Stimulated activated CD4-positive, alpha-beta T cell treated with anti-CD3 and anti-CD28 coated beads, Interleukin-15, amount 100 ng/mL, for 48 hours (primary cell): ENCODE measurements at regions not wholly inside any gene's neighbourhood (a gene's known extent, or its start where the extent isn't known, plus 50 kb on each side); places are given as distances from the start of the nearest gene placed in this dataset.

Experiments
- DNase-seq, 2 donors: peaks; one replicate each; pipeline ENCODE4 v3.0.0-alpha.2; 2020; ENCODE audit warnings: low read depth in 2 of 2

DNA sequence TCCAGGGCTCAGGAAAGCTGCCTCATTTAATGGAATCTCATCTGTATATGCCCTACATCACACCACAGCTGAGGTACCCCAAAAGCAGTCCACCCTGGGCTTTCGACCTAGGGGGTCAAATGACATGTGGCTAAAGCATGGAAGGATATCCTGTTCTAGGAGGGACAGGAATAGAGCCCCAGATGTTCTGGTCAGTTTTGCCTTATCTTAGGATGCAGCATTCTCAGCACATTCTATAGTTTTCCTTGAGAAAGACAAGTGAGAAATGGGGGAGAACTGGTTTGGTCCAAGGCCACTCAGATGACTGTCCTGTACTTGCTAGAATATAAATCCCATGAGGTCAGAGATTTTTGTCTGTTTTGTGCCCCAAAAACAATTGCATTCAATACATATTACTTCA lies 688.0 kb upstream of the ZEB2 start:
- no peak for DNase-seq

DNA sequence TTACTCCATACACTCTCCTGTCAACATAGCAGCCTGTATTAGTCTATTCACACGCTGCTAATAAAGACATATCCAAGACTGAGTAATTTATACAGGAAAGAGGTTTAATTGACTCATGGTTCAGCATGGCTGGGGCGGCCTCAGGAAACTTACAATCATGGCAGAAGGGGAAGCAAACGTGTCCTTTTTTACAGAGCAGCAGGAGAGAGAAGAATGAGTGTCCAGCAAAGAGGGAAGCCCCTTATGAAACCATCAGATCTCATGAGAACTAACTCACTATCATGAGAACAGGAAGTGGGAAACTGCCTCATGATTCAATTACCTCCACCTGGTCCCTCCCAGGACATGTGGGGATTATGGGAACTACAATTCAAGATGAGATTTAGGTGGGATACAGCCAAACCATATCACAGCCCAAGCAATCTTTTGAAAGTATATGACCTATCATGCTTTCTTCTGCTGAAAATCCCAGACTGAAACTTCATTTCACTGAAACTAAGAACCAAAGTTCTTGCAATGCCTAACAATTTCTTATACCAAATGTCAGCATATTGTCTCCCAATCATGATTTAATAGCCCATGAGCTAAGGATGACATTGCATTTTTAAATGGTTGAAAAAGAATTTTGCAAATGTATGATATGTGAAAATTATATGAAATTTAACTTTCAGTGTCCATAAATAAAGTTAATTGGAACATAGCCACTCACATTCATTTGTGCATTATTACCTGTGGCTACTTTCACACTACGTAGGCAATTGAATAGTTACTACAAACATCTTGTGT lies 686.8 kb upstream of the ZEB2 start:
- DNase-seq: no peak

DNA sequence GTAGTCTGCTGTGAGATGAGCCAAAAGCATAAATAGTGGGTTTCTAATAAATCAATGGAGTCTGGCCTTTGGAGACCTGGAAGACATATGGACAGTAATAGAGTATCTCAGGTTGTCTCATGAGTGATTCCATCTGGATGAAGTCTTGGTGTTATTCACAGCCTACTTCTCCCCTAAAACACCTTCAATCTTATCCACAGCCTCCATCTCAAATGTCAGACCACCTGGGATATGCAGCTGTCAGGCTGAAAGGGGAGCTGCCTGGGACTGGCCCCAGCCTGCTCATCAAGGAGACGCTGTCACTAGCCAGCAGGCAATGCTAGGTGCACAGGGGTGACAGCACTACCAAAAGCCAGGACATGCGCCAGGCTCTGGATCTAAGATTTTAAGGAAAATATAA lies 684.0 kb upstream of the ZEB2 start:
- no peak for DNase-seq

DNA sequence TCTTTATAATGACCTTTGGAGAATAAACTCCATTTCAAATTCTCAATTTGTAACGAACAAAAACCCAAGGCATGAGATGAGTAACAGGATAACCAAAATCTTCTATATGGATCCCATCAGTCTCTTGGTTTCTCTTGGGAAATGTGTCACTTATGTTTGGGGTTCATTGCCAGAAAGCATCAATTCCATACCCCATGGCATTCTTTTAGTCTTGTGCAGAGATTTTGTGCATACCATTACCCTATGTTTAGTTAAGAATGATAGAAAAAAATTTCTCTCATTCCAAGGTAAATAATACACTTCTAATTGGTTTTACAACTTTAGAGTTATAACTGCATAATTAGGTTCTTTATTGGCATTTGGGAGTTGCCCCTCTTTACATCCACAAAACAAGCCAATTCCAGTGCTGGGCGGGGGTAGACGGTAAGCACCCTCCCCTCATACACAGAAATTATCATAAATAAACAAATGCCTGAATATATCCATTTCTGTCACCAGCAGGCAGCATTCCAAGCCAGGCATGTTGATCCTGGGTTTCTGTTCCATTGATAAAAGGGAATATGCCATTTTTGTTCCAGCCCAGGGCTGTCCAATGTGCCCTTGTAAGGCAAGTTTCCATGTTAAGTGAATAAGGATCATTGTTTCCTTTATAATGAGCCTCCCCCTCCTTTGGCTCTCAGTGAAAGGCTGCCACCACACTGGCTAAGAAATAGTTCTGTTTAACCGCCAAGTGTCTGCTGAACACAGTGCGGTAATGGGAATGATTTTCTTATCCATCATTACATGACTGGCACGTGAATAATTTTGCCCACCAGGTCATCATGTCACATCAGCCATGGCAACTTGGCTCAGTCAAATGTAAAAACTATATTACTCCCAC lies 680.1 kb upstream of the ZEB2 start:
- no peak for DNase-seq

DNA sequence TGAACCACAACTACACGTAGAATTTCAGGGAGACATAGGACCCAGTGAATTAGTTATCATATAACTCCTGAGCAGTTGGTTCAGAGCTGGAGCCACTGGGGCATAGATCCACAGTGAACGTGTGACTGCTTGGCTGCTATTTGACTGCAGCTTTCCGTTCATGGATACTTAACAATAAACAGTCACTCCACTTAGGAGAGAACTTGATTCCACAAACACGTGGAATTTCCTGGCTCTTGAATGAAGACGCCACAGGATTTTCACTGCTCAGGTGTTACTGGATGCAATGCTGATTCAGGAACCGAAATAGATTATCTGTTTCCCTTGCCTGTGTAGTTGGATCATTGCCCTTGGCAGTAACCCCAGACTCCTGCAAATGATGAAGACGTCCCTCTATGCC lies 679.1 kb upstream of the ZEB2 start:
- no peak for DNase-seq

DNA sequence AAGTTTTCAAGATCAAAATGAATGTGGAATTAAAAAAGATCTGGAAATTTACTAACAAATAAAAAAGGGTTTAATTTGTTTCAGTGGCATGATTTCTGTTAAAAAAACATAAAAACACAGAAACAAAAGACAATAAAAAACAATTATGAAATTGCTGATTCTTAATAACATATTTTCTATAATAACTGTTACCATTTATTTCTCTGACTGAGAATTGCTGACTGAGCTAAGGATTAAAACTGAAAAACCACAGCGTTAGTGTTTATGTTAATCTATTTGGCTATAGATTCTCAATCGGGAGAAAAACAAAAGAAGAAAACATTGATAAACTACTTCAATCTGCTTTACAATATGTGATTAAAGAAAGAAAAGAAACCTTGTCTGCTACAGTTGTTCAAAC lies 678.6 kb upstream of the ZEB2 start:
- DNase-seq: no peak

DNA sequence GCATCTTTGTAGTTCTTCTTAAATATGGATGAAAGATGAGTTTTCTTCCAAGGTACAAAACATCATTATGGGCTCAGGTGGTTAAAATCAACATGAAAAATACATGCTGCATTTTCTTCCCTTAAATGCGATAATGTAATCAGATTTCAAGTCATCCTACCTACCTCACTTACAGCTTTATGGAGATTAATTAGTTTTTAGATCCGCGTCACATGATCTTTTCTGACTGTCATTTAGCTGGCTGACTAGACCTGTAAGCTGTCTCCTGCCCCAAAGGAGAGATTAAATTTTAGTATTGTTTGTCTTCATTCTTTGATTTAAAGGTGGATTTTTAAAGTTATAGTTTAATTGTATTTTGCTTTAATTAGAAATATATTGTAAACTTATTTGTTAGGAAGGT lies 678.0 kb upstream of the ZEB2 start:
- DNase-seq: no peak

DNA sequence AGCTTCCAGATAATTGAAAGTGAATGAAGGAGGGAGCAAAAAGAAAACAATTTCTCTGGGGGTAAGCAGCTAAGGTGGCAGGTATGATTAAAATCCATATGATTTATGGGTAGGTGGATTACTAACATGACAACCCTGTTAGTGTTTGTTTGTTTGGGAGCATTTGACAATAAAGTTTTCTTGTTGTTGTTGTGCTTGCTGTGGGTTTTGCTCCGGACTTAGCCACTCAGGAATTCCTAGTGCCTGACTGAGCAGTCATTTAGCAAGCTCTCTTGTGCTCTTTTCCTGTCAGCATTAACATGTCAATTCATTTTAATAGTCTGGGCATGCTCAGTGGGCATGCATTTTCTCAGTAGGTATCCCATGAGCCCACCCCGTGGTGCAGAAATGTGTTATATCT lies 674.8 kb upstream of the ZEB2 start:
- no peak for DNase-seq

DNA sequence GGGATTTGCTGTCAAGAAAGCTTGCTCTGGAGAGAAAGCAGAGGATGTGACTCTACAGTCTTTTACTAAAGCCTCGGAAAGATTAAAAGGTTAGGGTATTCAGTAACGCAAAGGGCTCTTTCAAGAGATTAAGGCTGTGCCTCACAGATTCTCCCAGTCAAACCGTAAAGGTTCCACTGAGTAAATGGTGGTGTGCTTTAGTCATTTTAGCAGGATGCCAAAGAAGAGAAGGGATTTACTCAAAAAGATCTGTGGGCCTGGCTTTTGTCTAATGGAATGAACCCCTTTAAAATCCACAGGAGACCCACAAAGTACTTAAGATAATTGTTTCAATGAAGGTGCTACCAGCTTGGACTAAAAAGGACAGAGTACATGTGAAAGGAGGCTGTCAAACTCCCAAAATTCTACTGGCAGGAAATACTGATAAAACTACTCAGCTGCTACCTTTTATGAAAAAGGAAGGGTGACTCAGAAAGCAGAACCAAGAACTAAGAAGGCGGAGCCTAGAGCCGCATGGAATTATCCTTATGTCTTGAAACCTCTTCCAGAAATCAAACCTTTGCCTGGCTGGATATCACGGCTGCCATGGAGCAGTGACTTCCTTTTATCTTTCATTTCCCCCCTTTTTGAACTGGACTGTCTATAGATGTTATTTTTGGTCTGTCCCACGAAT lies 670.2 kb upstream of the ZEB2 start:
- no peak for DNase-seq

DNA sequence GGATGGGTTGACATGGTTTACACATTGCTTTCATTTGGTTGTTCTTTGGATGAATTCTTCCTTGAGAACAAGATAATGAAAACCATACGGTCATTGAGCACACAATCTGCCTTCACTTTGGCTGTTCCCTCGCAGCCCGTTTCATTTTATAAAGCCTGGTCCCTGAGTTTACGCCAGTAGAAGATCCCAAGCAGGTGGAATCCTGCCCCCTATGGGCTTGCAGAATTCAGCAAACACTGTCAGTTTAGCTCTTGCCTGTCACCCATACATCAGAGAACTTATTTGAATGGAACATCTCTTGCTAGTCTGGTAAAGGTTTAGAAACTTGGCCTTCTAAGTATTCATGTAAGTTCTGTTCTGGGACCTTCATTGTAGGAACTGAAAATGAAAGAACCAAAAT lies 666.4 kb upstream of the ZEB2 start:
- no peak for DNase-seq

DNA sequence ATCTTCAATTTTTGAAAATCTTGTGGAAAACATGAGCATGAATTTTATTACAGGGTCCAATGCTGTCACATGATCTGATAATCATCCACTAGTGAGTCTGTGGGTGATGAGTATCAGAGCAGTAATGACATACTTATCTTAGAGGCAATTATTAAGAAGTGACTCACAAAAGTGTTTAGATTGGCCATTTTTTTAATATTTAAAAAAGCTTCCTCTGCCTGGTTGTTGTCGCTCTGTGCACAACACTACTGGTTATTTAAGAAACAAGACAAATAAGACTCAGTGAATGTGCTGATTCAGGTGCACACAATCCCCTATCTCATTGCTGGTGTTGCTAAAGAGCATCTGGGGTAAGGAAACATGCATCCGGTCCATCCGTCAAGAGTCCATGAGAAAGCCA lies 665.8 kb upstream of the ZEB2 start:
- no peak for DNase-seq

DNA sequence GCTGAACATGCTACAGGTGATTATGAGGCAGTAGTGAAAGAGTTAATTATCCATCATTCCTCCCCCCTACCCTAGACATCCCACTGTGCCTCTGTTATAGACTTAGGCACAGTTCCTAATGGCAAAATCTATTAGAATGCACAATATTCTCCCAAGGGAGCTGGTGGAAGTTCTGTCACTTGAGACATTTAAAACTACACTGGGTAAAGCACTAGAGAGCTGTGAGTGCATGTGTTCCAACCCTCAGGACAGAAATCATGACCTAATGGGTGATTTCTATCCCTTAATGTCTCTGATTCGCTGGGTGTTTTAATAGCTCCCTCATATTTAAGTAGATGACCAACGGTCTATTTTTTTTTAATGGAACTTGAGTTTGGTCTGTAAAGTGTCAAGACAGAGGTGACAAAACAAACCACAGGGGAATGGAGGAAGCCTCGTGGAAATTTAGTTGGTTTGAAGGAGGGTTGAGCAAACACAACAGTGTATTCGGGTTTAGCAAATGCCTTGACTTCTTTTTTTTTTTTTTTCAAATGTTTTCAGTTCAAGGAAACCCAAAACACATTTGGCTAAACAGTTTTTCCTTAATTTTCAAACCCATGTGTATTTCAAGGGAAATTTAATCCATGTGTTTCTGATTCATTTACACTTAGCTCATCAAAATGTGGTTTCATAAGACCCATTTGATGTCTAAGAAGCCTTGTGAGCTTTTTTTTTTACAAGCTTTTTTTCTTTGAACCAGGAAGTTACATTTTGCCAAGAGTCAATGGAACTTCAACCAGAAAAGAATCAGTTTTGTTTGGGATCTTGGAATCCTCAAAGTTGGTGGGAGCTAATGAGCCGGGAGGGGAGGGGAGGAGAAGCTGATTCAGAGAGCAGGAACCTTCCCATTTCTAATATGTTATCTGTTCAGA lies 665.1 kb upstream of the ZEB2 start:
- DNase-seq: no peak

DNA sequence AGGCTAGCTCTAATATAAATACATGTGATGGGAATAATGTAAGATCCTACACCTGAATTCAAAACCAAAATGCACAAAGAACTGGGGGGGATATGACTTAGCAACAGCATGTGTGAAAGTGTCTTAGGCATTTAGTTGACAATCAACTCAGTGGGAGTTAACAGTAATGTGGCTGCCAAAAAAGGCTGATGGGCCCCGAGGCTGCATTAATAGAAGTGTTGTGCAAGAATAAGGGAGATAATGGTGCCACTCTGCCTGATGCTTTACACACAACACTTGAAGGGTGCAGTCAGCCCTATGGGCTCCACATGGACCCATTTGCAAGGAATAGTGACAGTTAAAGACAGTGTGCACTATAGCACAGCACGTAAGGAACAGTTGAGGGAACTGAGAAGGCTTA lies 649.4 kb upstream of the ZEB2 start:
- DNase-seq: no peak

DNA sequence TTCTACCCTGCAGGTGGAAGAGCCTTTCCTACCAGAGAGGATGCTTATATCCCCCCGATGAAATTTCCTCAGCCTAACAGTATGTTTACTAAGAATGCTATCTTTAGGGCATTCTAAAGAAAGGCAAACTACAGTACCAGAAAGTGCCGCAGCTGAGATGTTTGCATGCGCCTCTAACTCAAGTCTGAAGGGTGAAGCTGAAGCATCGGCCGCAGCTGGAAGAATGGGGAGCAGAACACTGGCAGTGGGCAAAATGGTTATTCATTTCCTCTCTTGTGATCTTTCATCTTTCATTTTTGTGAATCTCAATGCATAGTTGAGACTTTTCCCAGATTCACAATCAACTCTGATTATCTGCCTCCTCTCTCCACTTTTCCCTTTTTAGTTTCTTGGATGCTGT lies 648.2 kb upstream of the ZEB2 start:
- no peak for DNase-seq

DNA sequence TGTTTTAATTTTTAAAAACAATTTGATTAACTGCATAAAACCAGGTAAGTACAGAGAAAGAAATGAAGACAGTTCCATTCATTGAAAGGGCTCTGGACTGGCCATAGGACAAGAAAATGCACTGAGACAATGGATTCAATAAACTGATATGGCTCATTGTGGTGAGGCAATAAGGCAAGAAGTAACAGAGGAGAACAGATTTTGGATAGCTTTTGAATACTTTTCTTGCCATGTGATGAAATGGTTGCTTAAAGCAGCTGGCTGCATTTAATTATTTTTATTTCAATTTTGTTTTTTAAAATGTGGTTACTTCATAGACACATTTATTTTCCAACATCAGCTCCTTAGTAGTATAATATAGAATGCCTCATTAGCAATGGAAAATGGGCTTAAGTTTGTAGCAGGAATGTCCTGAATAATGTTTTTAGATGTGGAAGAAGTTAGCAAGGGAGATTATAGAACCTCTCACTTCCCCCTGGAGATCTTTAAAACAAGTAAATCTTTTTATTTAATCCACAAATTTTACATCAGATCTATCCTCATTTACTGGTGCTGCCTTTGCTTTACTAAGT lies 646.9 kb upstream of the ZEB2 start:
- no peak for DNase-seq

DNA sequence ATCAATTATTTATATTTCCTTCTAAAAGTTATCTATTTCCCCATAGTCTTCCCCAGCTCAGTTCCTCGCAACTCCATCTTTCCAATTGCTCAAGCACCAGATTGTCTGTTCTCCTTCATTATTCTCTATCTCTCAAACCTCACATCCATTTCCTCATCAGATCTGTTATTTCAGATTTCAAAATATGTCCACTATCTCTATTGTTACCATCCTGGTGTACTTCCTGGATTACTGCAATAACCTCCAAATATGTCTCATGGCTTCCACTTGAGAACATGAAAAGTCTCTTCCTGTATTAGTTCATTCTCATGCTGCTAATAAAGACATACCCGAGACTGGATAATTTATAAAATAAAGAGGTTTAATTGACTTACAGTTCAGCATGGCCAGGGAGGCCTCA lies 641.7 kb upstream of the ZEB2 start:
- DNase-seq: no peak

DNA sequence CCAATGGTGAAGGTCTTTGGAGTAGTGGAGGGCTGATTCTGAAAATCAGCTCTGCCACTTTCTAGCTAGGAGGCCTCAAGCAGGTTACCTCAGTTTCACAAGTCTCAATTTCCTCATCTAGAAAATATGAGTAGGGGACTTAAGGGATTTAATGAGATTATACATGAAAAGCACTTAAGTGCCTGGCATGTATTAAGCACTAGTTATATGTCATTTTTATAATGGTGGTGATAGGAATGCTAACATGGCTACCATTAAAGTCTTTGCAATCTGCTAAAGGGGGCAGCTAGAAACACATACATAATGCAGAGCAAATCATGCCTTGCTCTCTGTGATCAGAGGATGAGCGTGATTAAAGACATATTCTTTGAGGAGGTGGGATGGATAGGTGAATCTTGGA lies 640.9 kb upstream of the ZEB2 start:
- DNase-seq: no peak

DNA sequence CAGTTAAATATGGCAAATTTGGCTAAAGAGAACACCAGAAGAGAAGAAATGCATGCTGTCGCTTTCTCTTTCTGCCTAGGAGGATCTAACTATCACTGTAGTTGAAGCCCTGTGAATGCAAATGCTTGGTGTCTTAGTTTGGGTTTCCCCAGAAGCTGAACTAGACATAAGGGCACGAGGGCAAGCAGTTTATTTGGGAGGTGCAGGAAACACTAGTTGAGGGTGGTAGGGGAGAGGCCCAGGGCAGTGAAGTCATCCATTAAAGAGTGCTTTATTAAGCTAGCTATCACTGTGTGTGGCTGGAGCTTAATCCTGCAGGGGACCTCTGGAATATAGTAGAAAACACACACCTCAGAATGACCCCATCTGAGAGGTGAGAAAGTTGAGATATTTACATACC lies 639.8 kb upstream of the ZEB2 start:
- DNase-seq: no peak

DNA sequence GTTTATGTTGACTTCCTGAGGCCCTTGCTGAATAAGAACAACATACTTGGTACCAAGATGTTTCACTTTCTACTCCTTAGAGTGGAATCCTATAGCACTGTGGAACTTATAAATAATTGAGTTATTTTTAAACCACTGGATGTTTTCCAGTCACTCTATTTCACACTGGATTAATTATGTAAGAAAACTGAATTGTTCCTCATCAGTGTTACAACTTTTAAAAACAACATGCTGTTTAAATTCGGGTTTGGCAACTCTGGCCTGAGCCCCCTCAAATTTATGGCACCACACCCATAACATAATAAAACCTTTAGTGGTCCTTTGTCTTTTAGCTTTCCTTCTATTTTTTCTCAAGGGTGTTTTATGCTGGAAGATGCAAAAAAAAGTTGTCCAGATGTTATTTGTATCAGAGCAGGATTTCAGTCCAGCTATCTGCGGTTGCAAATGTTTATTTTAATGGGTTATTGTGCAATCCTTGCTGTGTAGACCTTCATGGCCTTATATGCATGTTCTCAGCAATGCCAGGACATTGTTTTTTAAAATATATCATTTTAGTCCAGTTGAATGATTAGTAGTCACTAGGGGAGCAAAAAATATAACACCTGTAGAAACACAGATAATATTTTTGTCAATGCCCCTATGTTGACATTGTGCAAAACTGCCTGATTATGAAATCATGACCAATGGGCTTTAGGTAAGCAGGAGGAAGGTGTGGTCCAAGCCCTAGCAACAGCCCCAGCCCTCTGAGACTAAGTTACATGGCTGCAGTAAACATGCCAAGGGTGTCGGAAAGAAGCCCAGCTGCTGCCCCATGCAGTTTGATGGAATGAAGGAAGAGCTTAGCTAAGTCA lies 638.0 kb upstream of the ZEB2 start:
- DNase-seq: no peak

DNA sequence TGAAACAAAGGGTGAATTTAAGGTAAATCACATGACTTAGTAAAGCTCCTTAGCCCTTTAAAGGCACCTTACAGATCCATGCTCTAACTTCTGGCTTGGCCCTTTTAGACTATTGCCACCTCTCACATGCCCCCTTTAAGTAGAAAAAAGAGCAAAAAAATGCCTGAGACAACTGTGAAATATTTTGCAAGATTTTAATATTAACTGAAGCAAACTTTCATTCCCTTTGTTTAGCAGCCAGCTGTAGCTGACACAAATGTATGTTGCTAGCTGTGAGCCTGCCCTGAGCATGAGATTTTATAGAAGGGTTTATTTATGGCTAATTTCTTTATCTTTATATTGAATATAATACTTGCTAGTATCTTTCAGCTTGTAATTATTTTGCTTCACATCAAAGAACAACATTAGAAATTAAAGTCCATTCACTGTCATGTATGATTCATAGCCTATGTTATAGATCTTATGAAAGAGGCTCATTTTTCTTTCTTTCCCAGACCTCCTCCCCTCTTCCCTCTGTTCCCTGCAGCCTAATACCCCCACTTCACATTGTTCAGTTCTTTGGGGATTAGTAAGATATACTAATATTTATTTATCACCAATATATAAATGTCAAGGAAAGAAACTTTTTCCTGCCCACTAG lies 637.2 kb upstream of the ZEB2 start:
- no peak for DNase-seq
